ENCODE measurements at regions not wholly inside any gene's neighbourhood (a gene's known extent, or its start where the extent isn't known, plus 50 kb on each side); places are given as distances from the start of the nearest gene placed in this dataset.

DNA sequence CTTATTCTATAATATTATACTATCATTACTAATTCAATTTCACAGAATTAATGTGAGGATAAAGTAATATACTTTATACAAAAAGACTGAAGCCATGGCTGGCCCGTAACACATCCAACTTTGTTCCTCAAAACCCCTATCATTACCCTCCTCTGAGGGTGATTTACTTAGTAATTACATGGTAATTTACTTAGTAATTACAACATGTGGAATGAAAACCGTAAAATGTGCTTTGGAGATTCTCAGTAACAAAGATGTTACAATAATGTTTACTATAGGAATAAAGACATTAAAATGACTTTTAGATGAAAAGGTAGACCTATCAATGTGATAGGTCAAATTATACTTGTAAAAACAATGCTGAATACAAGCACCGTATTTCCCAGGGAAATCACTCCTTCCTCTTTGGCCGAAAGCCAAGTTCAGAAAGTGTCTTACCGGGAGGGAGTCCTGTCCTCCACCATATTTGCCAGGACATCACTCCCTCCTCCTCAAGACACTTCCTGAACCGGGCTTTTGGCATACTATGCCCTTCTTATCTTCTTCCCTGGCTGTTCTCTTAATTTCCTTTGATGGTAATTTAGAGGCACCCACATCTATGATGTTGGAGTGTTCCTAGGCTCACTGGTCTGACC is 1047.8 kb downstream of the SOCS6 start:
- no peak for TF ChIP-seq REST (IDR thresholded peaks at IDR 0.05; ENCODE audit: insufficient read depth in 1 of 2, low read depth in 2 of 2, low read length in 2 of 2)
- no peak for TF ChIP-seq POLR2AphosphoS5 (IDR thresholded peaks at IDR 0.05; ENCODE audit: low read depth, low read length)

All from PFSK-1 (cell line).